Pons (tissue), 1 donor: ENCODE measurements at regions not wholly inside any gene's neighbourhood (a gene's known extent, or its start where the extent isn't known, plus 50 kb on each side); places are given as distances from the start of the nearest gene placed in this dataset.

Experiments
- DNase-seq: peaks from one replicate; pipeline ENCODE4 v3.0.0-alpha.2; 2016; ENCODE audit warnings: low spot score

DNA sequence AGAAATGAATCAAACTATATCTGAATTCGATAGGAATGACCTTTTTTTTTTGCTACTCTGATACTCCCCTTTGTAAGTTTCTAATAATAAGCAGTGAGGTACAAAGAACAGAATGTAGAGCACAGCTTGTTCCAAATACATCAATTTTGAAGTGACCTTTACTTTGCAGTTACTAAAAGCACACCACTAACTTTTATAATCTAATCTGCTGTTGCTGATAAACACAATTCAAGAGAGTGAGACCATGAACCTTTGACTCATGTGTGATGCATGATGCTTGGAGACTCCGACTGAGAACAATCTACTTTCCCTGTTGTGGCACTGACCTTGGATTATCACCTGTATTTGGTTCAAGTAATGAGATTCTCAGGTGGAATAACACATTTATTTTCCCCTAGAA lies 91.6 kb upstream of the GNPDA2 start:
- no peak for DNase-seq

DNA sequence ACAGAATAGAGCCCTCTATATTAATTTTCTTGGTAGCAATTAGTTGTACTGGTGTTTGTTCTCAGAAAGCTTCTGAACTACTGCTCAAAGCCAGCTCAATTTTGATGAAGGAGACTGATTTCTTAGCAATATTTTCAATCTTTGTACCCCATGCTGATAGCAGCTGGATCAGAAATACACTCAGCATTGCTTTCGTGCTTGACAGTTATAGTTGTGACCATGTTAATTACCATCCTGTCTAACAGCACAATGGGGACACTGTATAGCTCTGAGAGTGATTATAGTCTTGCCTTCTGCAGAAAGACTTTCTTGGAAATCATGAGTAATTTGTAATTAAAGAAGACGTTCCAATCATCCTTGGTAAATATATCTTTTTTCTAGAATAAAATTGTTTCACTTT lies 79.7 kb upstream of the GNPDA2 start:
- peak; percentile 39 for DNase-seq

DNA sequence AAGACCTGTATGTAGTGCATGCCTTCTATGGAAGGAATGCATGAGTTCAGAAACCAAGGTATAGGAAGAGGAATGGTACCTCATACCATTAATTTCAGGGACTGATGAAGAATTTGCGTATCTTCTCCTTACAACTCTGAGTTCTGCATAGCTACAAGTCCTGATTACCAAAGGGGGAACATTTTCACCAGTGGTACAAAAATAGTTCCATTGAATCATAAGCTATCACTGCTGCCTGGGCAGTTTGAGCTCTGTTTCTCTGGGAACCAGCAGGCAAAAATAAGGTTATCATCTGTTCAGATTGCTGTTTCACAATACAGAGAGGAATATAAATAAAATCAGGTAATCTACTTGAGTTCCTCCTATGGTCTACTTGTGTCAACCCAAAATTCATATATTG lies 77.9 kb upstream of the GNPDA2 start:
- no peak for DNase-seq

DNA sequence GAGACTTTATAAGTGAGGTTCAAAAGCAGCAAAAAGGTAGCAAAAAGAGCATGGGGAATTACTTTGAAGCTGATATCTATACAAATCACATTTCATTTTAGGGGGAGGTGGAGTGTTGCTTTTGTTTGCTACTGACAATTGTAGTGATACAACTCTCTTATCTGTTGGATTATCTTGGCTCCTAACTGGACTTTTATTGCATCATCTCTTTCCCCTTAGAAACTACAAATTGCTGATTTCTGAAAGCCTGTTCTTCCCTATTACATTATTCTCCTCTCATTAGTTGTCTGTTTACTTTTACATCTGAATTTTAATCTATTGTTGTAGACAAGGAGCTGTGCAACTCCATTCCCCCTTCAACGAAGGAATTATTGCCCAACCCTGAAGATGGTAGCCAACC lies 75.0 kb upstream of the GNPDA2 start:
- DNase-seq = no peak

DNA sequence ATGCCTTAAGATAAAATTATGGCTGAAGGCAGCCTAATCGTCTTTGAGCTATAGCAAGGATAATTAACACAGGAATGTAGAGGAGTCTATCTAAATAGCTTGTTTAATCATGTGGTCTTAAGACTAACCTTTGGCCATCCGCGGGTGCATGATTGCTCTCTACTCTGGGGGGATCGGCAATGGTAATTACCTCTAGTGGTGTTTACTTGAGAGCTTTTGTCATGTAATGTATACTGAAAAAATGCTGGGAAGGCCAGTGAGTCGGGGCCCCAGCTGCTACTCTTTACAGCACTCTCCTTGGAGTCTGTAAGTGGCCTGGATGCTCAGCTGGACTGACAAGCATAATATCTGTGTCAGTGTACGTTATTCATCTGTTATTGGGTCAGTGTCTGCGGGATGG lies 65.5 kb upstream of the GNPDA2 start:
- DNase-seq = no peak

DNA sequence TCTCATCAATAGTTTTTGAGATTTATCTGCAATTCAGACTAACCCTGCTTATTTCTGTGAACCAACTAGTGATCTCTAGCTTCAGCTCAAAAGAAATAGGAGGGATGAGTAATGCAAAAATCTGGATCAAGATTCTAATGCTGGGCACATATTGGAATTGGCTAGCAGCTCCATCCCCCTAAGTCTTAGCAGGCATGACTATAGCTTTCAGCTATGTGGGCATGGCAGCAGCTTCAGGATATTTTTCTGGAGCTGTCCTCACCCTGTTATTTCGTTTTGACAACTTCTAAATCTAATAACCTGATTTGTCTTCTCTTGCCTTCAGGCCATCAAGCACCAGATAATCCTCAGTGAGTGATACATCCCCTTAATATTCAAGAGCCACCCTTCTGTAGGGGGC lies 50.8 kb upstream of the GNPDA2 start:
- no peak for DNase-seq
